Gastrocnemius medialis (tissue), 4 donors: ENCODE measurements at regions not wholly inside any gene's neighbourhood (a gene's known extent, or its start where the extent isn't known, plus 50 kb on each side); places are given as distances from the start of the nearest gene placed in this dataset.

ENCODE experiments used
- ATAC-seq, 2 donors: fragments of 150-250 bp; one replicate each; pipeline ENCODE4 v1.9.1; 2016
- DNase-seq, 2 donors: peaks; one replicate each; pipeline ENCODE4 v3.0.0-alpha.2; 2019
- H3K27ac ChIP-seq, 4 donors: fragments of 200-600 bp; sonication (generic); 1 replicate in 1 of 4; 2 replicates in 3 of 4; pipeline ENCODE4 v1.5.1; 2016 to 2018; ENCODE audit warnings: mild to moderate bottlenecking in 2 of 4, moderate library complexity in 1 of 4
- H3K27me3 ChIP-seq, 3 donors: fragments of 200-600 bp; sonication (generic) in 2 of 3; 1 replicate in 1 of 3; 2 replicates in 2 of 3; pipeline versions ENCODE4 v1.5.1 to v1.6.0; 2016 to 2019; ENCODE audit warnings: mild to moderate bottlenecking in 1 of 3, moderate library complexity in 1 of 3
- H3K36me3 ChIP-seq, 2 donors: fragments of 200-600 bp; sonication (generic) in 1 of 2; one replicate each; pipeline ENCODE4 v1.5.1; 2017 to 2018
- H3K4me1 ChIP-seq, 2 donors: fragments of 200-600 bp; sonication (generic) in 1 of 2; one replicate each; pipeline ENCODE4 v1.5.1; 2016 to 2017; ENCODE audit warnings: mild to moderate bottlenecking in 2 of 2
- H3K4me3 ChIP-seq, 4 donors: fragments of 200-600 bp; sonication (generic) in 3 of 4; 1 replicate in 1 of 4; 2 replicates in 3 of 4; pipeline ENCODE4 v1.5.1; 2016 to 2019; ENCODE audit warnings: mild to moderate bottlenecking in 2 of 4
- H3K9me3 ChIP-seq, 3 donors: fragments of 200-600 bp; sonication (generic) in 2 of 3; 1 replicate in 1 of 3; 2 replicates in 2 of 3; pipeline ENCODE4 v1.5.1; 2016 to 2019
- POLR2A ChIP-seq, 2 donors: fragments of 450-650 bp; IDR thresholded peaks; one replicate each; pipeline ENCODE4 v1.6.1; 2017; ENCODE audit warnings: antibody characterized with exemption in 2 of 2, mild to moderate bottlenecking in 2 of 2, moderate library complexity in 2 of 2
- in situ Hi-C, 4 donors: fragments of 200-750 bp; cut with MboI; loops; one replicate each; pipeline versions ENCODE4 v1.15.0 to v1.8.0; 2017; ENCODE audit warnings: low sequenced_read_pairs in 4 of 4
- intact Hi-C: fragments of 100-400 bp; cut with DNase I; formaldehyde crosslinking; loops from one replicate; pipeline ENCODE4 v1.15.1; 2023; ENCODE audit warnings: low total_unique reads
- TF ChIP-seq, protein P1 (sequence below), 5 experiments: fragments of 450-650 bp in 3 of 5; fragments of 200-600 bp in 2 of 5; sonication (generic) in 2 of 5; IDR thresholded peaks in 4 of 5; conservative IDR thresholded peaks in 1 of 5; 1 replicate in 4 of 5; 2 replicates in 1 of 5; pipeline ENCODE4 v1.5.1; 2016 to 2019; ENCODE audit warnings: antibody characterized with exemption in 5 of 5, mild to moderate bottlenecking in 3 of 5, moderate library complexity in 3 of 5

DNA sequence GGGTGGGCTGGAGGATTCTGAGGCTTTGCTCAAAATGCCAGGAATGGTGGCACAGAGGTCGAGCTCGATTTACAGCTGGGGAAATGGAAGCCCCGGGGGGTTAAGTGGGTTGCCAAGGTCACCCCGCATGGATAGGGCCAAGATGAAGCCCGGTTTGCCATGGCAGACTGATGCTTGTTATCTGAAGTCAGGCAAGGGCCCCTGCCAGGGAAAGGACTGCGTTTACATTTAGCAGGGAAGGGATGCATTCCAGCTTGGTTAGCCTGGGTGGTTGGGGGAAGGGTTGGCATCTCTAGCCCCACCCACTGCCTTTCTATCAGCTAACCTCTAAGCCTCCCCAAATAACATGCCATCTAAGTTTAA, 79.0 kb downstream of the RPLP1 start:
- no peak overlapping the region for H3K27ac ChIP-seq
- TF ChIP-seq POLR2A (IDR thresholded peaks at IDR 0.05), result no peak
- TF ChIP-seq, protein P1, sequence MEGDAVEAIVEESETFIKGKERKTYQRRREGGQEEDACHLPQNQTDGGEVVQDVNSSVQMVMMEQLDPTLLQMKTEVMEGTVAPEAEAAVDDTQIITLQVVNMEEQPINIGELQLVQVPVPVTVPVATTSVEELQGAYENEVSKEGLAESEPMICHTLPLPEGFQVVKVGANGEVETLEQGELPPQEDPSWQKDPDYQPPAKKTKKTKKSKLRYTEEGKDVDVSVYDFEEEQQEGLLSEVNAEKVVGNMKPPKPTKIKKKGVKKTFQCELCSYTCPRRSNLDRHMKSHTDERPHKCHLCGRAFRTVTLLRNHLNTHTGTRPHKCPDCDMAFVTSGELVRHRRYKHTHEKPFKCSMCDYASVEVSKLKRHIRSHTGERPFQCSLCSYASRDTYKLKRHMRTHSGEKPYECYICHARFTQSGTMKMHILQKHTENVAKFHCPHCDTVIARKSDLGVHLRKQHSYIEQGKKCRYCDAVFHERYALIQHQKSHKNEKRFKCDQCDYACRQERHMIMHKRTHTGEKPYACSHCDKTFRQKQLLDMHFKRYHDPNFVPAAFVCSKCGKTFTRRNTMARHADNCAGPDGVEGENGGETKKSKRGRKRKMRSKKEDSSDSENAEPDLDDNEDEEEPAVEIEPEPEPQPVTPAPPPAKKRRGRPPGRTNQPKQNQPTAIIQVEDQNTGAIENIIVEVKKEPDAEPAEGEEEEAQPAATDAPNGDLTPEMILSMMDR (IDR thresholded peaks at IDR 0.05 in 4 of 5, conservative IDR thresholded peaks at IDR 0.05 in 1 of 5), result no peak
- H3K4me3 ChIP-seq, result no peak overlapping the region
- in situ Hi-C loops (no loop called here), intact Hi-C loops (no loop called here)
- DNase-seq, result no peak
- no peaks in the 10 kb centered on the region for H3K36me3 ChIP-seq
- peaks cover 0 to 4% (median 0%) of the 10 kb centered on the region in 3 donors for H3K27me3 ChIP-seq
- H3K4me1 ChIP-seq, result no peaks in the 10 kb centered on the region
- ATAC-seq, result no peak
- H3K9me3 ChIP-seq, result no peaks in the 10 kb centered on the region

DNA sequence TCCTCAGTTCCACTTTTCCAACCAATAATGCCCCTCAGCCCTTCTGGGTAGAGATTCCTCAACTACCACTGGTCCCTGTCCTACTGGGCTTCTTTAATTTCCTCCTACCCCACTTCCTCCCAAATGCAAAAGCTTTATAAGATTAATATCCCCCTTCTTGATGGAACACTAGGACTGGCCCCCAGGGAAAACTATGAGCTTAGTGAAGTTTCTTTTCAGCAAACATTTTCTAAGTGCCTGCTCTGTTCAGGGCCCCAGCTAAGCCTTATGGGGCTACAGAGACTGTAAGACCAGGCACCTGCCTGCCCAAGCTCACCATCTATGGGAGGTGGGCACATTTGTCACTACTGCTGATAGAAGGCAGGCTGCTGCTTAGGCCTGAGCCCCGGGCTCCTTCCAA, 79.4 kb downstream of the RPLP1 start:
- H3K27me3 ChIP-seq, result peaks cover 0 to 4% (median 0%) of the 10 kb centered on the region in 3 donors
- no peak overlapping the region for H3K27ac ChIP-seq
- ATAC-seq, result no peak
- H3K9me3 ChIP-seq, result no peaks in the 10 kb centered on the region
- in situ Hi-C loops, result no loop called here
- no peak overlapping the region for H3K4me3 ChIP-seq
- DNase-seq, result no peak
- intact Hi-C loops, result no loop called here
- no peaks in the 10 kb centered on the region for H3K4me1 ChIP-seq
- no peak for TF ChIP-seq POLR2A (IDR thresholded peaks at IDR 0.05)
- TF ChIP-seq, protein P1 (IDR thresholded peaks at IDR 0.05 in 4 of 5, conservative IDR thresholded peaks at IDR 0.05 in 1 of 5), result no peak
- no peaks in the 10 kb centered on the region for H3K36me3 ChIP-seq

DNA sequence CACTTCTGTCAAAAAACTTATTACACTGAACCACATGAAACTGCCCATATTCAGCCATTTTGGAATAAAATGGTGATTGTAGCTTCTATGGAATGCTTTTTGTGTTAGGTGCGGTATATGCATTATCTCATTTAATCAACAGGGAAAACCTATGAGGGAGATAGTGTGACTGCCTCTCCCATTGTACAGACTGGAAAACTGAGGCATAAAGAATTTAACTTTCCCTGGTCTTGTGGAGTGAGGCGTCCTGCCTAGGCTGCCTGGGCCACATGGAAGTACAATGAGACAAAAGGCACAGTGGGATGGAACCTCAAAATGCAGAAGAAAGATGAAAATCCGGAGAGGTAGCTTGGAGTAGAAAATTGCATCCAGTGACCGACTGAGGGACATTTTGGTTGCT, 80.2 kb downstream of the RPLP1 start:
- no peak overlapping the region for H3K4me3 ChIP-seq
- no peak for ATAC-seq
- intact Hi-C loops (no loop called here), in situ Hi-C loops (no loop called here)
- no peak for DNase-seq
- no peaks in the 10 kb centered on the region for H3K9me3 ChIP-seq
- H3K27me3 ChIP-seq, result peaks cover 0 to 4% (median 0%) of the 10 kb centered on the region in 3 donors
- no peaks in the 10 kb centered on the region for H3K4me1 ChIP-seq
- no peaks in the 10 kb centered on the region for H3K36me3 ChIP-seq
- no peak overlapping the region for H3K27ac ChIP-seq
- no peak for TF ChIP-seq POLR2A (IDR thresholded peaks at IDR 0.05)
- TF ChIP-seq, protein P1 (IDR thresholded peaks at IDR 0.05 in 4 of 5, conservative IDR thresholded peaks at IDR 0.05 in 1 of 5), result no peak

DNA sequence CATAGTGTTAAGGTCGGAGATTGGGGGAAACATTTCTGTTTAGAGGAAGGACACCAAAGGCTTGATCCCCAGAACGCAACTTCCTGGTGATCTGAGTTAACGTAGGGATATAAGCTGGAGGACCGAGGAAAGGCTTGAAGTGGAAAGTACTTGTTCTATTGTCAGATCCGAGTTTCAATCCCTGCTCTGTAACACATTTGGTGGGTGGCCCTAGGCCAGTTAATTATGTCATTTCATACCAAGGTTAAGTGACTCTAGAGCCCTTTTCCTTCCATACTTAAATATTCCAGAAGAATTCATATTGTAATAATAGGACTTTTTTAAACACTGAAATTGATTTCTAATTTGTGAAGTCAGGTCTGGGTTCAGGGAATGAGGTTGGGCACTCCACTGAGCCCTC, 80.9 kb downstream of the RPLP1 start:
- H3K9me3 ChIP-seq, result no peaks in the 10 kb centered on the region
- in situ Hi-C loops (no loop called here), intact Hi-C loops (no loop called here)
- no peak for DNase-seq
- H3K27me3 ChIP-seq, result peaks cover 0 to 4% (median 0%) of the 10 kb centered on the region in 3 donors
- H3K27ac ChIP-seq, result no peak overlapping the region
- no peak for TF ChIP-seq POLR2A (IDR thresholded peaks at IDR 0.05)
- TF ChIP-seq, protein P1 (IDR thresholded peaks at IDR 0.05 in 4 of 5, conservative IDR thresholded peaks at IDR 0.05 in 1 of 5), result no peak
- H3K4me3 ChIP-seq, result no peak overlapping the region
- no peaks in the 10 kb centered on the region for H3K4me1 ChIP-seq
- H3K36me3 ChIP-seq, result no peaks in the 10 kb centered on the region
- ATAC-seq, result no peak

DNA sequence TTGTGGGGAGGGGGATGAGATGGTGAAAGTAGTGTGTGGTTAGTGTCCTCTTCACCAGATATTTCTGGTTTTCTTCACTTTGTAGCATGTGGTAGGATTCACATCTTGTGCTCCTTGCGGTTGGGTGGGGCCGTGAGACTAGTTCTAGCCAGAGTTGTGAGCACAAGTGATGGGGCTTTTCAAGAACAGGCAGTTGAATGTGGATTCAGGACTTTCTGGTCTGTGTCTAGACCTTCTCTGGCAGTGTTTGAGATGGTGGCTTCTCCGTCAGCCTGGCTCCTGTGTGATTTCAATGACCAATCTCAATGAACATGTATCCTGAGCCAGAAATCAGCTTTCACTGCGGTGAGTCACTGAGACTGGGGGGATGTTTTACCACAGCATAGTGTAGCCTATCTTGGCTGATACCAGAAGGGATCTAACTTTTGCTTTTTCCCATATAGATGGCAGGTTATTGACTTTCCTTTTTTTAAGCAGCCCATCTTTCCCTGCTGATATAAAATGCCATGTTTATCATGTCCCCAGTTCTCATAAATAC, 82.6 kb downstream of the RPLP1 start:
- Histone ChIP-seq H3K27me3 (peaks cover 0 to under 1% (median 0%) of the 10 kb centered on the region in 3 donors), H3K9me3 (no peaks in the 10 kb centered on the region), H3K4me3 (no peak overlapping the region), H3K27ac (no peak overlapping the region), H3K4me1 (peaks cover 0 to 1% of the 10 kb centered on the region in 2 donors), H3K36me3 (no peaks in the 10 kb centered on the region)
- intact Hi-C loops, result no loop called here
- in situ Hi-C loops, result no loop called here
- no peak for ATAC-seq
- no peak for DNase-seq
- no peak for TF ChIP-seq POLR2A (IDR thresholded peaks at IDR 0.05)
- TF ChIP-seq, protein P1 (IDR thresholded peaks at IDR 0.05 in 4 of 5, conservative IDR thresholded peaks at IDR 0.05 in 1 of 5), result no peak
